Psoas muscle (tissue), 7 donors: ENCODE measurements at regions not wholly inside any gene's neighbourhood (a gene's known extent, or its start where the extent isn't known, plus 50 kb on each side); places are given as distances from the start of the nearest gene placed in this dataset.

ENCODE experiments used
- ATAC-seq, 4 donors: fragments of 200-7000 bp; cut with Tn5 transposase; one replicate each; pipeline ENCODE4 v1.9.1; 2020; ENCODE audit warnings: moderate library complexity in 3 of 4, mild to moderate bottlenecking in 2 of 4
- DNase-seq, 2 donors: peaks; one replicate each; pipeline ENCODE4 v3.0.0-alpha.2; 2020
- H3K27ac ChIP-seq: fragments of 200-600 bp; one replicate; pipeline ENCODE4 v1.8.0; 2022
- H3K27me3 ChIP-seq, 3 donors: fragments of 200-600 bp in 1 of 3; one replicate each; pipeline versions ENCODE4 v1.6.1 to v1.8.0; 2013 to 2022; ENCODE audit warnings: low read length in 2 of 3, mild to moderate bottlenecking in 2 of 3, moderate library complexity in 1 of 3; ENCODE audit not compliant: insufficient read depth in 3 of 3
- H3K36me3 ChIP-seq, 2 donors: fragments of 200-600 bp in 1 of 2; one replicate each; pipeline versions ENCODE4 v1.6.1 to v1.8.0; 2013 to 2022; ENCODE audit warnings: low read depth in 1 of 2, mild to moderate bottlenecking in 1 of 2, moderate library complexity in 1 of 2; ENCODE audit not compliant: insufficient read depth in 1 of 2
- H3K4me1 ChIP-seq: fragments of 200-600 bp; one replicate; pipeline ENCODE4 v1.8.0; 2022
- H3K4me3 ChIP-seq: fragments of 200-600 bp; one replicate; pipeline ENCODE4 v1.8.0; 2022; ENCODE audit warnings: mild to moderate bottlenecking
- H3K9me3 ChIP-seq: fragments of 200-600 bp; one replicate; pipeline ENCODE4 v1.8.0; 2022
- WGBS, 3 donors: extraction: QIAGEN DNeasy Blood & Tissue Kit; methylation state at CpG; one replicate each; pipeline versions ENCODE4 v1.1.6 to v1.1.7; 2013; 5-methylcytosine and 5-hydroxymethylcytosine counted together
- intact Hi-C, 2 donors: fragments of 100-400 bp; cut with DNase I; formaldehyde crosslinking; loops; one replicate each; pipeline versions ENCODE4 v1.11.0 to v1.14.2; 2022
- TF ChIP-seq, protein P1 (sequence below): fragments of 200-600 bp; IDR thresholded peaks from one replicate; pipeline ENCODE4 v1.8.0; 2022; ENCODE audit warnings: antibody characterized with exemption
- donor health status: healthy with polysubstance abuse.
- donor health status: DM: no; HTN: no; CAD: no; lungs with moderate emphysema.
- donor health status: Bipolar disorder and iron deficiency.
- donor health status: healthy.
- donor health status: DM: yes; HTN: yes; CAD: no.
- donor health status: DM: no; HTN: no; CAD: no.
- donor health status: DM: yes; HTN: yes; CAD: no.

DNA sequence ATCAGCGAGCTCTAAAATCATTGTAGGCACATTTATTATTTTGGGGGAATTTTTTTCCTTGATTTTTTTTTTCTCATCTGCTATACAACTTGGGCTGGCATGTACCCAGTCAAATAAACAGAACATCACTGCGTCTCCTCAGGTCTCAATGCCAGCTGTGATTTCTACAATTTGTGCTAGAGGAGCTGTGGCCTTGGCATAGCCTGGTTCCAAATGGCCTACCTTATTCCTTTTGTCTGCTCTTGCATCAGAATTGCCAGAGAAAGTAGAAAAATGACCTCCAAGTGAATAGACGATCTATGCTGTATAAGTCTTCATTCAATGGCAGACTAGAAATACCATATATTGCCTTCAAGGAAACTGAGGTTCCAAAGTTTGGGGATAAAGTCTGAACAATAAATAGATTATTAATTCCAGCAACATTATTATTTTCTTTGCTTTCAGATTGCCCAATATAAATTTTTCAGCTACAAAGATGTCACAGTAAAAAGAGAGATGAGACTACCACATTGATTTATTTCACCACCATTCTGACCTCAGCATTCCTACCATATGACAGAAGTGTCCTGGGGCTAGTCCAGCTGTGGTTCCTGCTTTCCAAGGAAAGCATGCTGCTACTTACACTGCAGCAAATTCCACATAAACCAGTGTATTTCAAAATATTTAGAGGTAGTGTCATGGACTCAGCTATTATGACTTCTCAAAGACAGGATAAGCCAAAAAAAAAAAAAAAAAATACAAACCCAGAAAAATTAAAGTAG, 493.9 kb upstream of the ZNF385D start:
- no peaks in the 10 kb centered on the region for H3K4me1 ChIP-seq
- no peaks in the 10 kb centered on the region for H3K36me3 ChIP-seq
- DNase-seq (peak; percentile 40 to 58), ATAC-seq (peak; percentile 32 to 75 (median 64))
- WGBS, 3 donors, result 45 to 54% (median 48%) methylated on average over 3 of the region's 3 CpGs
- no peaks in the 10 kb centered on the region for H3K27me3 ChIP-seq
- TF ChIP-seq, protein P1, sequence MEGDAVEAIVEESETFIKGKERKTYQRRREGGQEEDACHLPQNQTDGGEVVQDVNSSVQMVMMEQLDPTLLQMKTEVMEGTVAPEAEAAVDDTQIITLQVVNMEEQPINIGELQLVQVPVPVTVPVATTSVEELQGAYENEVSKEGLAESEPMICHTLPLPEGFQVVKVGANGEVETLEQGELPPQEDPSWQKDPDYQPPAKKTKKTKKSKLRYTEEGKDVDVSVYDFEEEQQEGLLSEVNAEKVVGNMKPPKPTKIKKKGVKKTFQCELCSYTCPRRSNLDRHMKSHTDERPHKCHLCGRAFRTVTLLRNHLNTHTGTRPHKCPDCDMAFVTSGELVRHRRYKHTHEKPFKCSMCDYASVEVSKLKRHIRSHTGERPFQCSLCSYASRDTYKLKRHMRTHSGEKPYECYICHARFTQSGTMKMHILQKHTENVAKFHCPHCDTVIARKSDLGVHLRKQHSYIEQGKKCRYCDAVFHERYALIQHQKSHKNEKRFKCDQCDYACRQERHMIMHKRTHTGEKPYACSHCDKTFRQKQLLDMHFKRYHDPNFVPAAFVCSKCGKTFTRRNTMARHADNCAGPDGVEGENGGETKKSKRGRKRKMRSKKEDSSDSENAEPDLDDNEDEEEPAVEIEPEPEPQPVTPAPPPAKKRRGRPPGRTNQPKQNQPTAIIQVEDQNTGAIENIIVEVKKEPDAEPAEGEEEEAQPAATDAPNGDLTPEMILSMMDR, result no peak
- no peak overlapping the region for H3K27ac ChIP-seq
- no peaks in the 10 kb centered on the region for H3K9me3 ChIP-seq
- H3K4me3 ChIP-seq, result no peak overlapping the region
- intact Hi-C loops, result no loop called here

DNA sequence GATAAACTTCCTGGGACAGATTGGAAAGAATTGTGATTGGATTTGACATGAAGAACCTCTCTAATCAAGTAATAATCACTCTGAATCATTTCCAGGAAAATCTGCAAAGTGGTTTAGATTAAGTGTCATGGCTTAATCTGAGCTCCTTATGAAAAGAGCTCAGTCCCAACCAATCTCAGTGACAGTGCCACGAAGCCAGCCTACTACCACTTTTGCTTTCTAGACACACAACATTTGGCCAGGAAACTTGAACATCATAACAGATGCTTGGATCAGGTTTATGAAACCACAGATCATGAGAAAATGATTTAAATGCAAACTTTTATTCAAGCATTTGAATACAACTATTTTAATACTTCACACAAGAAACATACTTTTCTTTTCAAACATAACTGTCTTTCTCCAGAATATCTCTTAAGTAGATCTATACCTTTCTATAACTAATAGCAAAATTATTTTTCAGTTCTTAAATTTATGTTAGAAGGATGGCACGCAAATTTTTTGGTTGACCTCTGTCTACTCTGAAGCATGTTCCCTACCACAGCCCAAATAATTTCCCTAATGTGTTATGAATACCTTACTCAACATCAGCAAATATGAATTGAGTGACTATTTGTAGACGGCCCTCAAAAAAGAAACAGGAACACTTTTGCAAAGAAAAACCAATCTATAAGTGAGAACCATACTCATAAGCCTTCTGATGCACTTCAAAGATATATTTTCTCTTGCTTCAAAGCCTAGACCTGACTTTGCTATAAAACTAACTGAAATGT, 495.0 kb upstream of the ZNF385D start:
- no peaks in the 10 kb centered on the region for H3K4me1 ChIP-seq
- H3K9me3 ChIP-seq, result no peaks in the 10 kb centered on the region
- ATAC-seq, result no peak
- H3K4me3 ChIP-seq, result no peak overlapping the region
- H3K36me3 ChIP-seq, result no peaks in the 10 kb centered on the region
- DNase-seq, result no peak
- no peak overlapping the region for H3K27ac ChIP-seq
- TF ChIP-seq, protein P1, result no peak
- WGBS, 3 donors, result 49 to 56% (median 50%) methylated on average over 3 of the region's 3 CpGs
- intact Hi-C loops, result no loop called here
- no peaks in the 10 kb centered on the region for H3K27me3 ChIP-seq

DNA sequence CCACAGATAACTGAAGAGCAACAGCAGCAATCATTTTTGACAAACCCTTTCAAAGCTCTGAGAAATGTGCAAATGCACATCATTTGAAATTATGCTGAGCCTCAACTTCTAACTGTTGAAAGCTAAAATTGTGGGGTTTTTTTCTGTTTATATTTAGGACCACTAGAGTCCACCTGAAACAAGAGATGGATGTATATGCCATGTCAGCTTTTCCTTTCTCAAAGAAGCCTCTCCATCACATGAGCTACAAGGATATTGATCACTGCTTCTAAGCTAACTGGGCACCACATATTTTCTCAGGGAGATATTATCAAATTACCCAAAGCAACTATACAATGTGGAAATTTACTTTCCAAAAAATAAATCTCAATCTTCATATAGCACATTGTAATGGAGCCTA, 498.6 kb upstream of the ZNF385D start:
- intact Hi-C loops, result no loop called here
- no peak overlapping the region for H3K4me3 ChIP-seq
- DNase-seq, result no peak
- H3K9me3 ChIP-seq, result no peaks in the 10 kb centered on the region
- H3K36me3 ChIP-seq, result no peaks in the 10 kb centered on the region
- TF ChIP-seq, protein P1, result no peak
- no peak for ATAC-seq
- H3K27me3 ChIP-seq, result no peaks in the 10 kb centered on the region
- H3K4me1 ChIP-seq, result no peaks in the 10 kb centered on the region
- H3K27ac ChIP-seq, result no peak overlapping the region

DNA sequence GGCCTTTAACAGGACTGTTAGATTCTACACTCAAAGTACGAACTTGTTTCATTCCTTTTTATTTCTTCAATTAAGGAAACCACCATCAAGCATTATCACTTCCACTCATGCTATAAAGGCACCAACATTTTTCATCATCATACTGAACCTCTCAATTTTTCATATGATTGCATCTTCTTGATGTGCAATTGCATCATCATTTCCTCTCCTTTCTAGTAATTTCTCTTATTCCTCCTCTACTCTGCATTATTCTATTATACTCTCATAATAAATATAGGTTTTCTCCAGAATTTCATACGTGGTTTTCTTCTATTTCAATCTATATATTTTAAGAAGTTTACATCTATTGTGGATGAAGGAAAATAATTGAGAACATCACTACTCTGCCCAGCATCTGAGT, 506.2 kb upstream of the ZNF385D start:
- DNase-seq (no peak), ATAC-seq (no peak)
- 53 to 62% (median 58%) methylated on average over 2 of the region's 2 CpGs for WGBS, 3 donors
- TF ChIP-seq, protein P1, result no peak
- no peak overlapping the region for H3K27ac ChIP-seq
- H3K9me3 ChIP-seq, result no peaks in the 10 kb centered on the region
- intact Hi-C loops, result no loop called here
- no peaks in the 10 kb centered on the region for H3K36me3 ChIP-seq
- no peaks in the 10 kb centered on the region for H3K27me3 ChIP-seq
- no peaks in the 10 kb centered on the region for H3K4me1 ChIP-seq
- H3K4me3 ChIP-seq, result no peak overlapping the region
